Glomerular visceral epithelial cell (primary cell): ENCODE measurements at regions not wholly inside any gene's neighbourhood (a gene's known extent, or its start where the extent isn't known, plus 50 kb on each side); places are given as distances from the start of the nearest gene placed in this dataset.
"Not testable (repeated sequence)": the region's sequence is repeated elsewhere in the genome, so short reads cannot be mapped to it uniquely, and the experiment has no call there.

Experiments
- DNase-seq: peaks from one replicate; pipeline ENCODE4 v3.0.0-alpha.2; 2016; ENCODE audit errors: extremely low spot score

- DNase-seq, result peak; percentile 48
Observed at GRCh38 chr9:129561594-129562281, 59.2 kb downstream of the C9orf50 start.

DNA sequence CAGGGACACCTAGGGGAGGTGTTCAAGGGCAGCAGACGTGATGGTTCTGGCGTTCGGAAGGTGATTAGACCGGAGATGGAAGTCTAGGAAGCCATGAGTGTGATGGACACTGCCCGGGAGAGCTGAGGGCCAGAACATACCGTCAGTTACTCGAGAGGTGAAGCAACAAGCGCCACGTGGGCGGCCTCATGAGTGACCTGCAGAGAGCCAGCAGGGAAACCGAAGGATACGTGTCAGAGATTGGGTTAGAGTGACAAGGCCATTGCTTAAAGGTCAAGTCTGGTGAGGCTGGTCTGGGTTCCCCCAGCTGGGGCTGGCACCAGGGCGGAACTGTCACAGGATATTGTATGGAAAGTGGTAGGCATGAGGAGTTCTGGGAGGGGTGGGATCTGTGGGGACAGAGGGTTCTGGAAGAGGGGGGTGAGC, 60.0 kb downstream of the C9orf50 start:
- no peak for DNase-seq

- no peak for DNase-seq
Observed at GRCh38 chr9:129559506-129559881, 61.4 kb downstream of the C9orf50 start.

DNA sequence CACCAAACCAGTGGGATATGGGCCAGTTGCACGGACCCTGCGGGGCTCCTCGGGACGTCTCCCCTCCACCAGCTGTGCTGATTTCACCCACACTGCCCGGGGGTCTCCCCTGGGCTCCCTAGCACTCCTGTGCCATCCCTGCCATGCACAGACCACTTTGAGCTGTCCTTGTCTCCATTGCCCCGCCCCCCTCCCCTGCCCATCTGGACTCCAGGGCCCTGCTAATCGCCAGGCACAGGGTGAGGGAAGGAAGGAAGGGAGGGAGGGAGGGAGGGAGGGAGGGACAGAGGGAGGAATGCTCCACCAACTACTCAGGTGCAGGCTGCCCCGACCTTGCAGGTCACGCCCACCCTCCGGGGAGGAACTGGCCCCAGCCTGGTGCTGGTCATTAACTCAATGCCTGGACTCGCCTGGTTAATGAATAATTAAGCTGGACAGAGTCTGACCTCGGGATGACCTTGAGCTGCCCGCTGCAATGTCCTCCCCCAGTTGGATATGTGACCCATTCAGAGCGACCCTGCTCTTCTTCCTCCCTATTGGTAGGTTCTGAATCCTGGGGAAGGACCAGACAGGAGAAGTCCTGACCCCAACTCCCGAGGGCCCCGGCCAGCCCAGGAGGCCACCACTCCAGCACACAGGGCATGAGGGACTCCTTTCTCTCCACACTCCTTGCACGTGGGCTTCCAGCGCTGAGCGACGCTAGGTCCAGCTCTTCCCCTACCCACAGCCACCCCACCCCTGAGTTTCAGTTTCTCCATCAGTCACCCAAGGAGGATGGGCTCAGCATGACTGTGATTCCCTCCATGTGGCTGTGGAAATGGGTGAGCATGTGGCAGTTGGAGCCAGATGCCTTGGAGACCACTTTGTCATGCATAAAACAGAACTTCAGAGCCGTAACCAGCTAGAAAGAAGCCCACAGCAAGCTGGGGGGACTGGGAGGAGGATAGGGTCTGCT, 62.1 kb downstream of the C9orf50 start:
- DNase-seq, result peak; percentile 32

- DNase-seq, result no peak
Observed at GRCh38 chr9:129558063-129558550, 62.8 kb downstream of the C9orf50 start.

GRCh38 chr9:129557192-129558036, 63.5 kb downstream of the C9orf50 start:
- peak; percentile 64 for DNase-seq

GRCh38 chr9:129556491-129557191, 64.3 kb downstream of the C9orf50 start:
- DNase-seq, result no peak

DNA sequence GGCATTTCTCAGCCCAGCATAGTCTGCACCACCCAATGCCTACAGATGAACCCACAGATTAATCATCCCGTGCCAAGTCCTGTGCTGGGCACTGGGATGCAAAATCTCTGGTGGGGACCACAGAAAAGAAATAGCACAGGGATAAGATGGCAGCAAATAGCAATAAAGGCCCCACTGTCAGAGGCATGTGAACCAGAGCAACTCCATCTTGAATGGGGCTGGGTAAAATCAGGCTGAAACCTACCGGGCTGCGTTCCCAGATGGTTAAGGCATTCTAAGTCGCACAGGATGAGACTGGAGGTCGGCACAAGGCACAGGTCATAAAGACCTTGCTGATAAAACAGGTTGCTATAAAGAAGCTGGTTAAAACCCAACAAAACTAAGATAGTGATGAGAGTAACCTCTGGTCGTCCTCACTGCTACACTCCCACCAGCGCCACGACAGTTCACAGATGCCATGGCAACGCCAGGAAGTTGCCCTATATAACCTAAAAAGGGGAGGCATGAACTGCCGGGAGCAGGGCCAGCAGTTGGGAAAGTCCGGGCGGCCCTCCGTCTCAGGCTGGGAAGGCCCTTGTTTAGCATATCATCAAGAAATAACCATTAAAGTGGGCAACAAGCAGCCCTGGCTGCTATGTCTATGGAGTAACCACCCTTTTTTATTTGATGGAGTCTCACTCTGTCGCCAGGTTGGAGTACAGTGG, 65.2 kb downstream of the C9orf50 start:
- no peak for DNase-seq

GRCh38 chr9:129554649-129555048, 66.3 kb downstream of the C9orf50 start:
- DNase-seq, result no peak

GRCh38 chr9:129553277-129553676, 67.6 kb downstream of the C9orf50 start:
- DNase-seq, result no peak

- DNase-seq, result no peak
Observed at GRCh38 chr9:129552064-129552463, 68.8 kb downstream of the C9orf50 start.

GRCh38 chr9:129551393-129551973, 69.4 kb downstream of the C9orf50 start:
- no peak for DNase-seq

GRCh38 chr9:129550977-129551376, 69.9 kb downstream of the C9orf50 start:
- DNase-seq, result not testable (repeated sequence)

GRCh38 chr9:129550199-129550839, 70.6 kb downstream of the C9orf50 start:
- DNase-seq, result peak; percentile 43

DNA sequence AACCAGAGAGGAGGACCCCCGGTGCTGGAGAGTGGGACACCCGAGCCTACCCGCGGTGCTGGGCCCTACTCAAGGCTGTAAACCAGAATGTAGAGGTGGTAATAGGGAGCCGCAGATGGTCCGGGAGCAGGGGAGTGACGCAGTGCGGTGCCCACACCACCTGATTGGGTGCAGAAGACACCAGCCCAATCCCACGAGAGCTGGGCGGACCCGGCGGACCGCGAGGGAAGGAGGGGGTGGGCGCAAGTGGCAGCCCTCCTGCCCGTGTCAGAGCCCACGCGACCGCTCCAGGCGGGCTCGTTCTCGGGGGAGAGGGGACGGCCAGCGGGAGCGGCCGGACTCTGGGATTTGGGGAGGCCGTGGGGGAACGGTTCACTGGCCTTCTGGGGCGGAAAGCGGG, 71.2 kb downstream of the C9orf50 start:
- DNase-seq, result no peak

DNA sequence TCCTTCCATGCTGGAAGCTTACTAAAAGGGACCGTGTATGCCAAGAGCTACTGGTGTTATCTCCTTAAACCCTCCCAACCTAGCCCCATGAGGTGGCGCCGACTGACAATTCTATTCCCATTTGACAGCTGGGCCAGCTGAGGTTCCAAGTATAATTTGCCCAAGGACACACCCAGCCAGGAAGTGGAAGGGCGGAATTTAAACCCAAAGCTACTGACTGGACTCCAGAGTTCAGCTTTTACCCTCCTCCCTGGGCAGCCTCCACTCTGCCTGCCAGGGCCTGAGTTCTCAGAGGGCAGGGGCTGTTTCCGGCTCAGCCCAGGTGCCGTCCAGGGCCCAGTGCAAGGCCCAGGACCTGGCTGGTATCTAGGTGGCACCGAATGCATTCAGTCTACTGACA, 71.8 kb downstream of the C9orf50 start:
- no peak for DNase-seq

DNA sequence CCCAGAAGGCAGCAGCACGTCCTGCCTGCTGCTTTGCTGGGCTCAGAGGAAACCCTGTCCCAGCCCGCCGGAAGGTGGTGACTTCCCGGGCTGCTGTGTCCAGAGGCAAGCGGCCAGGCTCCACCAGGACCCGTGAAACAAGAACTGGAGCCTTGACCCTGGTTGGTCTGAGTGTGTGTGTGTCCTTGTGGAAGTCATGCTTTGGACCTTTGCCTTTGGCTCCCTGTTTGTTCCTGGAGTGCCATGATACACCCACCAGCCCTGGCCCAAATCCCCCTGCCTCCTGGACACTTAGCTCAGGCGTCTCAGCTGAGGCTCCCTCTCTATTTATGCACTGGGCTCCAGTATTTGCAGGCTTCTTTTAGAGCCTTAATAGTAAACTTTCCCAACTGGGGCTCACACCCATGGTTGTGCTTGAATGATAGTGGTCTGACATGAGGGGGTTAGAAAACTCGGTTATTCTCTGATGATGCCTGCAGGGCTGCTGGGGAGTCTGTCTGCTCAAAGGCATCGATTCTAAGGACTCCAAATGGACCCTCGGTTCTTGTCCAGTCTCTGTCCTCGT, 72.2 kb downstream of the C9orf50 start:
- DNase-seq, result no peak

DNA sequence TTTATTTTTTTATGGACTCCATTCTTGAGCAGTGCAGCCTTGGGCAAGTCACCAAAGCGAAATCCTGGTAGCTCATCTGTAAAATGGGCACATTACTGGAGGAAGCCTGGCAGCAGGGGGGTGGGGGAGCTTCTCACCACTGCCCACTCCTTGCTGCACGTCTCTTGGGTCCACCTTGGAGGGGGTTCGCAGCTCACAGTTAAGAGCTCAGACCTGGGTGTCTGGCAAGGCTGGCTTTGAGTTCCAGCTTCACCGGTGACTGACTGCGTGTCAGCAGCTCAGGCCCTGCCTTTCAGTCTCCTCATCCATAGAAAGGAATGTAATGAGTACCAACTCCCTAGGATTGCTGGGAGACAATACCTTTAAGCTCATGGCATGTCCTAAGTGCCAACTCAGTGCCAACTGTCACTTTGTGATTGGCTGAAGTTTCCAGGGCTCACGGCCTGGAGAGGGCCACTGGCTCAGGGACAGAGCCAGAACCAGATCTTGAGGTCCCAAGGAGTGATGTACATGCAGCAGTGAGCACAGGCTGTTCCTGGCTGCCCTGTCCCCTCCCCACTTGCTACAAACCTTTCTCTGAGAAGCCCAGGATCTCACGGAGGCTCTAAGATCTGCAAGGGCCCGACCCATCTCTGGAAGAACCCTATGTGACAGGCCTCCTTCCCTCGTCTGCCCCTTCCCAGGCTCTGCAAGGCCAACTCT, 72.9 kb downstream of the C9orf50 start:
- no peak for DNase-seq

DNA sequence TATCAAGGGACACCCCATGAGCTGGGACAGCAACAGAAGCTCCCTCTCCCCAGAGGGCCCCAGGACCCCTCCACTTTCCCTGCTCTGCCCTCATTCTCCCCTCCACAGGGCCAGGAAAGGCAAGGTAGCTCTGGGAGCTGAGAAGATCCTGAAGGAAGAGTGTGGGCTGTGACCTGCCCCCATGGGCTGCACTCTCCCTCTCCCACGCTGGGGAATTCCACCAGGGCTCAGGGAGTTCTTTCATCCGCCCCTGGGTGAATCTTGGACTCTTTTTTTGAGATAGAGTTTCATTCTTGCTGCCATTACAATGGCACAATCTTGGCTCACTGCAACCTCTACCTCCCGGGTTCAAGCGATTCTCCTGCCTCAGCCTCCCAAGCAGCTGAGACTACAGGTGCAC, 73.8 kb downstream of the C9orf50 start:
- no peak for DNase-seq
